WTC11 (cell line): ENCODE measurements at regions not wholly inside any gene's neighbourhood (a gene's known extent, or its start where the extent isn't known, plus 50 kb on each side); places are given as distances from the start of the nearest gene placed in this dataset.
A peak's percentile ranks its signal among the peaks of the same experiment; 100 is the strongest.

Experiments used
- ATAC-seq: fragments of 200-7000 bp; cut with Tn5 transposase; 2 replicates; pipeline ENCODE4 v1.10.0; 2021; ENCODE audit warnings: mild to moderate bottlenecking, moderate library complexity
- CTCF ChIA-PET: fragments of 300-600 bp; sonication (Branson Sonifier 250); formaldehyde crosslinking; loops from one replicate; lab custom pipeline; 2021; ENCODE audit warnings: antibody characterized with exemption; lab: Charles Lee
- POLR2A ChIA-PET: fragments of 350-600 bp; sonication (Branson Sonifier 250); formaldehyde crosslinking; loops from one replicate; lab custom pipeline; 2021; ENCODE audit warnings: antibody characterized with exemption; lab: Charles Lee
- DNase-seq: peaks from one replicate; pipeline ENCODE4 v3.0.0; 2021; ENCODE audit warnings: low spot score
- H3K27ac Mint-ChIP-seq: 2 replicates; pipeline ENCODE4 v1.8.0; 2021; ENCODE audit warnings: mixed read lengths
- H3K27me3 Mint-ChIP-seq: 2 replicates; pipeline ENCODE4 v1.8.0; 2021; ENCODE audit warnings: low read depth, mild to moderate bottlenecking, moderate library complexity, mixed read lengths
- H3K36me3 Mint-ChIP-seq: 2 replicates; pipeline ENCODE4 v1.8.0; 2021; ENCODE audit warnings: mixed read lengths
- H3K4me1 Mint-ChIP-seq: 2 replicates; pipeline ENCODE4 v1.8.0; 2022; ENCODE audit warnings: mixed read lengths
- H3K4me3 Mint-ChIP-seq: 2 replicates; pipeline ENCODE4 v1.8.0; 2021; ENCODE audit warnings: mild to moderate bottlenecking, moderate library complexity, mixed read lengths
- H3K9me3 Mint-ChIP-seq: 2 replicates; pipeline ENCODE4 v1.8.0; 2021; ENCODE audit warnings: mixed read lengths
- CREM ChIP-seq: sonication (generic); formaldehyde crosslinking; IDR thresholded peaks from 2 replicates; pipeline ENCODE4 v1.8.1; 2022; ENCODE audit warnings: mild to moderate bottlenecking, missing genetic modification reagents, moderate library complexity
- ERG ChIP-seq: fragments of 250-450 bp; sonication (Bioruptor Pico); IDR thresholded peaks from 2 replicates; pipeline ENCODE4 v1.8.0; 2021; ENCODE audit warnings: mild to moderate bottlenecking
- FOXP4 ChIP-seq: sonication (generic); formaldehyde crosslinking; IDR thresholded peaks from 2 replicates; pipeline ENCODE4 v1.8.0; 2022; ENCODE audit warnings: mild to moderate bottlenecking, missing genetic modification reagents
- GABPB1 ChIP-seq: sonication (generic); formaldehyde crosslinking; IDR thresholded peaks from 2 replicates; pipeline ENCODE4 v1.8.1; 2023; ENCODE audit warnings: mild to moderate bottlenecking, missing genetic modification reagents
- NFE2L1 ChIP-seq: sonication (generic); formaldehyde crosslinking; IDR thresholded peaks from 2 replicates; pipeline ENCODE4 v1.8.1; 2023; ENCODE audit warnings: missing genetic modification reagents
- NFYB ChIP-seq: sonication (generic); formaldehyde crosslinking; conservative IDR thresholded peaks from 2 replicates; pipeline ENCODE4 v1.8.0; 2022; ENCODE audit warnings: low read depth, missing genetic modification reagents
- NR2C2 ChIP-seq: sonication (generic); formaldehyde crosslinking; IDR thresholded peaks from 2 replicates; pipeline ENCODE4 v1.8.0; 2022; ENCODE audit warnings: mild to moderate bottlenecking, missing genetic modification reagents
- PRDM15 ChIP-seq: sonication (generic); formaldehyde crosslinking; IDR thresholded peaks from 2 replicates; pipeline ENCODE4 v1.8.0; 2022; ENCODE audit warnings: missing genetic modification reagents
- RELA ChIP-seq: sonication (generic); formaldehyde crosslinking; IDR thresholded peaks from 2 replicates; pipeline ENCODE4 v1.8.1; 2022; ENCODE audit warnings: missing genetic modification reagents, mild to moderate bottlenecking, borderline replicate concordance
- SMAD4 ChIP-seq: sonication (generic); formaldehyde crosslinking; IDR thresholded peaks from 2 replicates; pipeline ENCODE4 v1.8.0; 2022; ENCODE audit warnings: mild to moderate bottlenecking, missing genetic modification reagents
- TCF7 ChIP-seq: sonication (generic); formaldehyde crosslinking; IDR thresholded peaks from 2 replicates; pipeline ENCODE4 v1.8.0; 2022; ENCODE audit warnings: mild to moderate bottlenecking, low read depth, missing genetic modification reagents, moderate library complexity
- TF ChIP-seq, protein P1 (sequence below): fragments of 200-600 bp; IDR thresholded peaks from 2 replicates; pipeline ENCODE4 v1.8.0; 2022; ENCODE audit warnings: antibody characterized with exemption
- TF ChIP-seq, protein P2 (sequence below): sonication (generic); formaldehyde crosslinking; IDR thresholded peaks from 2 replicates; pipeline ENCODE4 v1.8.1; 2022; ENCODE audit warnings: low read depth, mild to moderate bottlenecking, moderate library complexity, missing genetic modification reagents, borderline replicate concordance
- TF ChIP-seq, protein P3 (sequence below): sonication (generic); formaldehyde crosslinking; IDR thresholded peaks from 2 replicates; pipeline ENCODE4 v1.8.0; 2022; ENCODE audit warnings: mild to moderate bottlenecking, missing genetic modification reagents
- TF ChIP-seq, protein P4 (sequence below): sonication (generic); formaldehyde crosslinking; IDR thresholded peaks from 2 replicates; pipeline ENCODE4 v1.8.0; 2022; ENCODE audit warnings: mild to moderate bottlenecking, missing genetic modification reagents
- TF ChIP-seq, protein P5 (sequence below): sonication (generic); formaldehyde crosslinking; IDR thresholded peaks from 2 replicates; pipeline ENCODE4 v1.8.1; 2023; ENCODE audit warnings: mild to moderate bottlenecking, missing genetic modification reagents

- TF ChIP-seq, protein P1, sequence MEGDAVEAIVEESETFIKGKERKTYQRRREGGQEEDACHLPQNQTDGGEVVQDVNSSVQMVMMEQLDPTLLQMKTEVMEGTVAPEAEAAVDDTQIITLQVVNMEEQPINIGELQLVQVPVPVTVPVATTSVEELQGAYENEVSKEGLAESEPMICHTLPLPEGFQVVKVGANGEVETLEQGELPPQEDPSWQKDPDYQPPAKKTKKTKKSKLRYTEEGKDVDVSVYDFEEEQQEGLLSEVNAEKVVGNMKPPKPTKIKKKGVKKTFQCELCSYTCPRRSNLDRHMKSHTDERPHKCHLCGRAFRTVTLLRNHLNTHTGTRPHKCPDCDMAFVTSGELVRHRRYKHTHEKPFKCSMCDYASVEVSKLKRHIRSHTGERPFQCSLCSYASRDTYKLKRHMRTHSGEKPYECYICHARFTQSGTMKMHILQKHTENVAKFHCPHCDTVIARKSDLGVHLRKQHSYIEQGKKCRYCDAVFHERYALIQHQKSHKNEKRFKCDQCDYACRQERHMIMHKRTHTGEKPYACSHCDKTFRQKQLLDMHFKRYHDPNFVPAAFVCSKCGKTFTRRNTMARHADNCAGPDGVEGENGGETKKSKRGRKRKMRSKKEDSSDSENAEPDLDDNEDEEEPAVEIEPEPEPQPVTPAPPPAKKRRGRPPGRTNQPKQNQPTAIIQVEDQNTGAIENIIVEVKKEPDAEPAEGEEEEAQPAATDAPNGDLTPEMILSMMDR: peak; percentile 32; the same call in 1 of the 2 replicates
- TF ChIP-seq GABPB1 (CRISPR knock-in tag) (no peak), NFYB (no peak), FOXP4 (no peak), ERG (no peak)
- TF ChIP-seq, protein P2, sequence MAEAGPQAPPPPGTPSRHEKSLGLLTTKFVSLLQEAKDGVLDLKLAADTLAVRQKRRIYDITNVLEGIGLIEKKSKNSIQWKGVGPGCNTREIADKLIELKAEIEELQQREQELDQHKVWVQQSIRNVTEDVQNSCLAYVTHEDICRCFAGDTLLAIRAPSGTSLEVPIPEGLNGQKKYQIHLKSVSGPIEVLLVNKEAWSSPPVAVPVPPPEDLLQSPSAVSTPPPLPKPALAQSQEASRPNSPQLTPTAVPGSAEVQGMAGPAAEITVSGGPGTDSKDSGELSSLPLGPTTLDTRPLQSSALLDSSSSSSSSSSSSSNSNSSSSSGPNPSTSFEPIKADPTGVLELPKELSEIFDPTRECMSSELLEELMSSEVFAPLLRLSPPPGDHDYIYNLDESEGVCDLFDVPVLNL (CRISPR knock-in tag): no peak
- TF ChIP-seq, all 79 proteins: peak for 5
Measured at GRCh38 chr22:27032091-27032761, 374.8 kb downstream of the MIAT start (continued).

GRCh38 chr22:27041745-27042310, 384.4 kb downstream of the MIAT start:
- Mint-ChIP-seq H3K27ac (no peak overlapping the region), H3K4me3 (no peak overlapping the region), H3K4me1 (peaks cover 31% of the 10 kb centered on the region), H3K9me3 (peaks cover 18% of the 10 kb centered on the region), H3K36me3 (peaks cover 5% of the 10 kb centered on the region; the same call in 1 of the 2 replicates), H3K27me3 (no peaks in the 10 kb centered on the region)
- ChIA-PET POLR2A (no interaction called here), CTCF (interaction anchor here (0.5 to 3.3 kb wide), 3 partner anchors 10 to 290 kb away, joined by 3 to 8 read pairs (median 4); no protein-coding TSS in a partner anchor)
- DNase-seq: no peak
- ATAC-seq: no peak
- TF ChIP-seq, protein P3, sequence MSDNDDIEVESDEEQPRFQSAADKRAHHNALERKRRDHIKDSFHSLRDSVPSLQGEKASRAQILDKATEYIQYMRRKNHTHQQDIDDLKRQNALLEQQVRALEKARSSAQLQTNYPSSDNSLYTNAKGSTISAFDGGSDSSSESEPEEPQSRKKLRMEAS: no peak
- TF ChIP-seq TCF7: no peak
- no peak for TF ChIP-seq NFE2L1 (CRISPR knock-in tag)
- no peak for TF ChIP-seq SMAD4 (CRISPR knock-in tag)
- no peak for TF ChIP-seq PRDM15 (CRISPR knock-in tag)
- no peak for TF ChIP-seq RELA (CRISPR knock-in tag)
- no peak for TF ChIP-seq CREM (CRISPR knock-in tag)
- TF ChIP-seq, protein P1: no peak
- TF ChIP-seq NR2C2 (CRISPR knock-in tag): no peak
- no peak for TF ChIP-seq FOXP4
- TF ChIP-seq, protein P4, sequence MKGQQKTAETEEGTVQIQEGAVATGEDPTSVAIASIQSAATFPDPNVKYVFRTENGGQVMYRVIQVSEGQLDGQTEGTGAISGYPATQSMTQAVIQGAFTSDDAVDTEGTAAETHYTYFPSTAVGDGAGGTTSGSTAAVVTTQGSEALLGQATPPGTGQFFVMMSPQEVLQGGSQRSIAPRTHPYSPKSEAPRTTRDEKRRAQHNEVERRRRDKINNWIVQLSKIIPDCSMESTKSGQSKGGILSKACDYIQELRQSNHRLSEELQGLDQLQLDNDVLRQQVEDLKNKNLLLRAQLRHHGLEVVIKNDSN (CRISPR knock-in tag): no peak
- TF ChIP-seq, protein P5, sequence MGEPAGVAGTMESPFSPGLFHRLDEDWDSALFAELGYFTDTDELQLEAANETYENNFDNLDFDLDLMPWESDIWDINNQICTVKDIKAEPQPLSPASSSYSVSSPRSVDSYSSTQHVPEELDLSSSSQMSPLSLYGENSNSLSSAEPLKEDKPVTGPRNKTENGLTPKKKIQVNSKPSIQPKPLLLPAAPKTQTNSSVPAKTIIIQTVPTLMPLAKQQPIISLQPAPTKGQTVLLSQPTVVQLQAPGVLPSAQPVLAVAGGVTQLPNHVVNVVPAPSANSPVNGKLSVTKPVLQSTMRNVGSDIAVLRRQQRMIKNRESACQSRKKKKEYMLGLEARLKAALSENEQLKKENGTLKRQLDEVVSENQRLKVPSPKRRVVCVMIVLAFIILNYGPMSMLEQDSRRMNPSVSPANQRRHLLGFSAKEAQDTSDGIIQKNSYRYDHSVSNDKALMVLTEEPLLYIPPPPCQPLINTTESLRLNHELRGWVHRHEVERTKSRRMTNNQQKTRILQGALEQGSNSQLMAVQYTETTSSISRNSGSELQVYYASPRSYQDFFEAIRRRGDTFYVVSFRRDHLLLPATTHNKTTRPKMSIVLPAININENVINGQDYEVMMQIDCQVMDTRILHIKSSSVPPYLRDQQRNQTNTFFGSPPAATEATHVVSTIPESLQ (CRISPR knock-in tag): no peak
